GM21360 (cell line): ENCODE measurements at regions not wholly inside any gene's neighbourhood (a gene's known extent, or its start where the extent isn't known, plus 50 kb on each side); places are given as distances from the start of the nearest gene placed in this dataset.
"Not testable (repeated sequence)": the region's sequence is repeated elsewhere in the genome, so short reads cannot be mapped to it uniquely, and the experiment has no call there.

ENCODE experiments used
- ATAC-seq: cut with Tn5 transposase; IDR thresholded peaks from one replicate; pipeline ENCODE4 v1.9.1; 2021; ENCODE audit warnings: mild to moderate bottlenecking, moderate library complexity; ENCODE audit not compliant: unreplicated experiment

GRCh38 chr3:80675790-80676189 lies 908.0 kb upstream of the ROBO1 start:
- ATAC-seq: no peak

- no peak for ATAC-seq
Observed at GRCh38 chr3:80668600-80669294, 900.9 kb upstream of the ROBO1 start.

- ATAC-seq: no peak
Observed at GRCh38 chr3:80668100-80668499, 900.3 kb upstream of the ROBO1 start.

- no peak for ATAC-seq
Observed at GRCh38 chr3:80663426-80663825, 895.6 kb upstream of the ROBO1 start.

- no peak for ATAC-seq
Observed at GRCh38 chr3:80655216-80655615, 887.4 kb upstream of the ROBO1 start.

- no peak for ATAC-seq
Observed at GRCh38 chr3:80649170-80649569, 881.4 kb upstream of the ROBO1 start.

- ATAC-seq: no peak
Observed at GRCh38 chr3:80643421-80643820, 875.6 kb upstream of the ROBO1 start.

- ATAC-seq: no peak
Observed at GRCh38 chr3:80618295-80619256, 850.8 kb upstream of the ROBO1 start.

GRCh38 chr3:80612366-80612765 lies 844.6 kb upstream of the ROBO1 start:
- ATAC-seq: no peak

GRCh38 chr3:80608072-80608471 lies 840.3 kb upstream of the ROBO1 start:
- not testable (repeated sequence) for ATAC-seq

- no peak for ATAC-seq
Observed at GRCh38 chr3:80606073-80606472, 838.3 kb upstream of the ROBO1 start.

GRCh38 chr3:80601479-80601878 lies 833.7 kb upstream of the ROBO1 start:
- no peak for ATAC-seq

- ATAC-seq: no peak
Observed at GRCh38 chr3:80592792-80593191, 825.0 kb upstream of the ROBO1 start.

GRCh38 chr3:80586338-80586737 lies 818.5 kb upstream of the ROBO1 start:
- ATAC-seq: no peak

- ATAC-seq: no peak
Observed at GRCh38 chr3:80580146-80580545, 812.3 kb upstream of the ROBO1 start.

GRCh38 chr3:80564391-80564790 lies 796.6 kb upstream of the ROBO1 start:
- no peak for ATAC-seq

- no peak for ATAC-seq
Observed at GRCh38 chr3:80559701-80560100, 791.9 kb upstream of the ROBO1 start.

GRCh38 chr3:80556763-80557162 lies 789.0 kb upstream of the ROBO1 start:
- no peak for ATAC-seq

GRCh38 chr3:80554304-80554703 lies 786.5 kb upstream of the ROBO1 start:
- no peak for ATAC-seq

- no peak for ATAC-seq
Observed at GRCh38 chr3:80553211-80553610, 785.4 kb upstream of the ROBO1 start.

GRCh38 chr3:80550174-80550573 lies 782.4 kb upstream of the ROBO1 start:
- no peak for ATAC-seq

GRCh38 chr3:80549173-80549572 lies 781.4 kb upstream of the ROBO1 start:
- no peak for ATAC-seq
